NCI-H2029 treated with DMSO at 0.1 percent for 48 hours (cell line): ENCODE measurements at regions not wholly inside any gene's neighbourhood (a gene's known extent, or its start where the extent isn't known, plus 50 kb on each side); places are given as distances from the start of the nearest gene placed in this dataset.

Source experiments
- DNase-seq: peaks from one replicate; lab custom pipeline; 2025; lab: John Stamatoyannopoulos, UW

DNA sequence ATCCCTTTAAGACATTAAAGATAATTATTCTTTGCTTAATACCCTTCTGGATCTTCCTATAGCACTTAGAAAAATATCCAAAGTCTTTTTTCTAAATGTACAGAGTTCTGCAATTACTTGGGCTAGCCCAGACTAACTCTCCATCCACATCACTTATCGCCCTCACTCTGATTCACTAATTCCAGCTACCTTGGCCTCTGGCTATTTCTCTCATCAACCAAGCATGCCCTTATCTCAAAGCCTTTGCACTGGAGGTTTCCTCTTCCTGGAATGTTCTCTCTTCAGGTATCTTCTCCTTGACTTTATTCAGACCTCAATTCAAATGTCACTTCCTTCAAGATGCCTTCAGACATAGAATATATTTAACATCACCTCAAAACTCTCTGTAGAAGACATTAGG is 345.1 kb upstream of the SMIM31 start:
- DNase-seq = no peak

DNA sequence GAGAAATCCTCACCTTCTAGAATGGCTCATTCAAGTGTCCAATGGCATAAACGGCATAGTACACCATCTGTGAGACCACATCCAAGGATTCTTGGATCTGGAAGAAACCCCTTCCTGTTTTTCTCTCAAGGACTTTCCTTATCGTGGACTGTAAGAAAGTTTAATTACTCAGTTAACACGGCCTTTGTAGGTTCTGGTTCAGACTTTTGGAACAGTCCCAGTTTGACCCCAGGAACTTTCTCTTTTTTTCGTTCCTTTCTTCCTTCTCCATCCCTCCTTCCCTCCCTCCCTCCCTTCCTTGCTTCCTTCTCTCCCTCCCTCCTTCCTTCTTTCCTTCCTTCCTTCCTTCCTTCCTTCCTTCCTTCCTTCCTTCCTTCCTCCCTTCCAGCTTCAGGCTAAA is 343.5 kb upstream of the SMIM31 start:
- DNase-seq = no peak

DNA sequence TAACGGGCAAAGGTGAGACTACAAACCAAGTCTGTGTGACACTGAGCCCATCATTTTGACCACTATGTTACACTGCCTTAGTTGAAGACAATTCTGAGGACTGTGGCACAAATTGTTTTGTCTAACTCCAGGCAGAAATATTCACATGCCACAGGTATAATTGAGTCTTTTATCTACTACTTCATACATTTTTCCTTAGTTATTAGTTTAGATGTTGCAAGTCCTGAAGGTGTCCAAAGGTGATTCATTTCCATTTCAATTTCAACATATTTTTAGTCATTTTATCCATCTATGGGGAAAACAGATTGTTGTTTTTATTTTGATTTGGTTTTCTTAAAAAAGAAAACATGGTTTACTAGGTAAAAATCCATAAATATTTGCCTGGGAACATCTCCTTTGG is 341.7 kb upstream of the SMIM31 start:
- DNase-seq = no peak

DNA sequence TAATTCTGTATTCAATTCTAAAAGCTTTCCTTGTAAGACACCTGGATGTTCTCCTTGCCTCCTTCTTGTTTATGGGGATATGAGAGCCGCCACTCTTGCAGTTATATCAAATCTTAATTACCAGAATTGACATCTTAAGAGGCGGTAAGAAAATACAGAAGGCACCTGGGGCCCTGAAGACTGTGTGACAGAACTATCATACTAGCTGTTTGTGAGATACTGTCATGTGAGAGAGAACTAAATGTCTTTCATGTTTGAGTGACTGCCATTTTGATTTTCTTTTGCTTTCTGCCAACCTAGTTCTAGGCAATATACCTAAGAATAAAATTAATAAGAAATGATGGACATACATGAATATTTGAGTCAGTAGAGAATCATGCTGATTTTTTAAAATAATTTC is 340.2 kb upstream of the SMIM31 start:
- no peak for DNase-seq

DNA sequence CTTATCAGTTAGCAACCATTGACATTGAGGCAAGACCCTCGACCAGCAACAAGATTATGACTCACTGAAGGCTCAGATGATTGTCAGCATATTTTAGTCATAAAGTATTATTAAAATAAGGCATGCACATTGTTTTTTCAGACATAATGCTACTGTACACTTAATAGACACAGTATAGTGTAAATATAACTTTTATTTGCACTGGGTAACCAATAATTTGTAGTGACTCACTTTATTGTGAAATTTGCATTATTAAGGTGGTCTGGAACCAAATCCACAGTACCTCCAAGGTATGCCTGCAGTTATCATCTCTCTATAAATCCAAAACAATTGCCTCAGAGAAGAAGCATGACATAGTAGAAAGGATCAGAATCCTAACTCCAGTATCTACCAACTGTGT is 330.1 kb upstream of the SMIM31 start:
- DNase-seq = no peak

DNA sequence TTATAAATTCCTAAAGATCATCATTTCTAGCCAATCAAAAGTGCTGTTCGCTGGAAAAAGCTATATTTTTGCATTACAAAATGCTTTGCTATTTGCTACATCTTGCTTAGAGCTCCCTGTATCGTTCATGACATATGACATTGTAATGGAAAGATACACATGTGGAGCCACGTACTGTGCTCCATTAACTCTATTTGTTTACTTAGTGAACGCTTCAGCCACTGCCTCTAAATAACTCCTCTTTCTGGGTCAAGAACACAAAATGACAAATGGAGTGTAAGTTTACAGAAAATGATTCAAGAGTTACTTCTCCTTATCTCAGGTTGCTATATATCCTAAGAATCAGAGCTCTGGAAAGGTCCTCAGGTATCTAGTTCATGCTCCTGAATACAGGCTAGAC is 329.1 kb upstream of the SMIM31 start:
- no peak for DNase-seq

DNA sequence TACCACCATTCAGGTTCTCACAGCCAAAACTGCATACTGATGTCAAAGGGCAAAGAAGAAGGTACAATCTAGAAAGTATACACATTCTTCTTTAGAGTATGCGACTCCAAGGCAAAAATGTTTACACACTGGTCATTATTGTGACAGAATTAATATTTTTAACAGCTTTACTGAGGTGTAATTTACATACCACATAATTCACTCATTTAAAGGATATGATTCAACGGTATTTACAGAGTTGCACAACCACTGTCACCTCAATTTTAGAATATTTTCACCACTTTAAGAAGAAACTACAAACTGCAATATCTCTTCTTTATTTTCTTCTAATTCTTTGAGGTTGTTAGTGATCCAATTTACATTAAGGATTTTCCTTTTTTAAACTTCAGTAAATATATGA is 325.4 kb upstream of the SMIM31 start:
- no peak for DNase-seq

DNA sequence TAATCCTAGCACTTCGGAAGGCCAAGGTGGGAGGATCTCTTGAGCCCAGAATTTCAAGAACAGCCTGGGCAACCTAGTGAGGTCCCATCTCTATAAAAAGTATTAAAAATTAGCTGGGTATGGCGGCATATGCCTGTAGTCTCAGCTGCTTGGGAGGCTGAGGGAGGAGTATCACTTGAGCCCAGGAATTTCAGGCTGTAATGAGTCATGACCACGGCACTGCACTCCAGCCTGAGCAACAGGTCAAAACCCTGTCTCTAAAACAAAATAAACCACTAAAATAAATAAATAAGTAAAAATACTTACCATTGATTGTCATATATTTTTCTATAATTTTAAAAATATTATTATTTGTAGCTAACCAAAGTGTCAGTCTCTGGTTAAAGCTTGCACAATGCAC is 315.6 kb upstream of the SMIM31 start:
- DNase-seq = no peak

DNA sequence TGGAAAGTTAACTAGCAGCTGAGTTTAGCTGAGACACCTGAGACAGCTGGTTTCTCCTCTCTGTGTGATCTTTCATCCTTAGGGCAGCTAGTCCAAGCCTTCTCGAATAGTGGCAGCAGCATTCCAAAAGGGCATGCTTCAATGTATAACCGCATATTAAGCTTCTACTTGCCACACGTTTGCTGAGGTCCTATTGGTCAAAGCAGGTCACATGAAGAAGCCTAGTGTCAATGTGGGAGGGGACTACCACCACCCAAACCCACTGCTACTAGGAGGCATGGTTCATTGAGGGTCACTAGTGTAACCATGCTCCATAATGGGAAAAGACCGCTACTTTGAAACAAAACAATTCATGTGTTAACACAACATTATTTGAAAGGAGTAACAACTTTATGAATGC is 314.9 kb upstream of the SMIM31 start:
- no peak for DNase-seq

DNA sequence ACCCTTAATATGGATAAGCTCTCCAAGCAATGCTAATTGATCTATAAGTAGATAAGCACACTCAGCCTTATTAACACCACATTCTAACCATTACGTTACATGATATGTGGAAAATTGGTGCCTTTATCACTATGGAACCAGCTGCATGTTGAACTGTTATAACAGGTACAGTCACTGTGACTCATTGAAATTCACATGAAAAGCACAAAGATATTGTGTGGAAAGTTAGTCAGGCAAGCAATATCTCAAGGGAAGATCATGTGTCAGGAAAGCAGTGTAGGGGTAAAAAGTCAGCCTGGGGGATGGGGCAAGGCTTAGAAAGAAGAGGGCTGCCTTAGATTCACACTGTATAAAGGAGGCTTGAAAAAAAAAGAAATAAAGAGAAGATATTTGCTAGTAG is 313.7 kb upstream of the SMIM31 start:
- no peak for DNase-seq

DNA sequence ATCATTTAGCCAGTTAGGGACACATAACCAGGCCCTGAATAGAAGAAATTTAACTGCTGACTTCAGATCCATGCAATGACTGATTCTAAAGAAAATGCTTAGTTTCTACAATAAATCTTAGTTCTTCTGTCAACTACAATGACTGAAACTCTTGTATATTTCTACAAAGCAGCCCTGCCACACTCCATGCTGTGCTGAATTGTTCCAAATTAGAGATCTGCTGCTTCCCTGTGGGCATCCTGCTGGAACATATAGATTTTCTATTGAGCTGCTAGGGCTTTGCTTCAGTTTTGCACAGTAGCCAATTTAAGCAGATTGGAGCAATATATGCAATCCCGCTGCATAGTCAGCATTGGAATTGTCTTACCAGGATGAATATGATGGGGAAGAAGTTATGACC is 312.8 kb upstream of the SMIM31 start:
- DNase-seq = no peak

DNA sequence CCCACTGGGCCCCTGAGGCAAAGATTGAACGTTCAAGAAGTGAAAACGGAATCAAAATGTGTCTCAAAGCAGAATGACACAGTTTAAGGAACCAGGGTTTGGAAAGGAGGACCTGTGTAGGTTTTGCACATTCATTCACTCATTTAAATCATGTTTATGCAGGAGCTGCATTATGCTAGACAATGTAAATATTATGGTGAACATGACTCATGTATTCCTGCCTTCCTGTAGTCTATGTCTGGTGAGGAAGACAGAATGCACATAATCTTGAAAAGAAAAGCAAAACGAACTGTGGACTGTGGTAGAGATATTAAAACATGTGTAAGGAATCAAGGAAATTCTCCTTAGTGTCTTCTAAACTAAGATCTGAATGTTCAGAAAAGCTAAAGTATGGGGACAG is 311.8 kb upstream of the SMIM31 start:
- DNase-seq = no peak

DNA sequence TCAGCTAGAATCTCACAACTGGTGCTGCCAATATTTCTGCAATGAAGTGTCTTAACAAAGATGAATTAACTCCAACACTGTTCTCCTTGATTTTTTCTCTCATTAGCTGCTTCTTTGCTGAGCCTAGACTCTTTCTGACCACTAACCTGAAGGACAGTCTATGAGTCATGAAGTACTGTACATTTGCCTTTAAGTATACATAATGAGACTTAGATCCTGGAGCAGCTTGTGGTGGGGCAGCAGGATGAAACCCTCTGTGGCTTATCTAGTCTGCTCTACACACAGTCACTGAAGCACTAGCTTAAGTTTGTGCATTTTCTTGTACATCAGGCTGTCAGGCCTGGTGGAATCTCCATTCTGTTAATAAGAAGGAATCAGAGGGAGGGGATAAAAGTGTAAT is 307.4 kb upstream of the SMIM31 start:
- no peak for DNase-seq

DNA sequence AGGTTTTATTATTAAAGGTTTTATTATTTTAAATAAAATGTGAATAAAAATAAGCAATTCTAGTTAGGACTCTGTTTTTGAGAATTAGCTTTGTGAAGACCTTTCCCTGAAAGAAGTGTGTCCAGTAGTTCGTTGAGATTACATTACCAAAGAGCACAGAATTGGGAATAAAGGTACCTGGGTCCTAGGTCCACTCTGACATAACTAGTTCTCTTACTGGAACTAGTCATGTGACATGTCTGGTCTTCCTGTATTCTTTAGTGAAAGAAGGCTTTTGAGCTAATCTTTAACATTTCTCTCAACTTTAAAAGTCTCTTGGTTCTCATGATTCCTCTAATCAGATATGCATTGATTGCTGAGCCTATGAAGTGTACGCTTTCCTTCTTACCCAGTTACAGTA is 292.0 kb upstream of the SMIM31 start:
- DNase-seq = no peak

DNA sequence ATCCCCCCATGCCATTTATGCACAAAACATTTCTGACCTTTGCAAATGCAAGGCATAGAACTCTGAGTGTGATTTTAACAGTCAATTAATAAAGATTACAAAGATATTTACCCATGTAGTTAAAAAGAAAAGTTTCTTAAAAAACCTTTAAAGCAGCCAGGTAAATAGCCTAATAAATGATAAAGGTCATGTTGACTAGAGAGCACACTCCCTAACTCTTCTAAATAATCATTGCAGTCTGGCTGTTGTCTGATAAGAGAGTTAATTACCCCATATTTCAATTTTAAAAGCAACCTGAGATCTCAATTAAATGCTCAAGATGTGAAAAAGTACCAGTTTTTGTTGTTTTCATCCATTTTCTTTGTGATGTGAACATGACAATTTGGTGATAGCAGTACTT is 291.5 kb upstream of the SMIM31 start:
- no peak for DNase-seq

DNA sequence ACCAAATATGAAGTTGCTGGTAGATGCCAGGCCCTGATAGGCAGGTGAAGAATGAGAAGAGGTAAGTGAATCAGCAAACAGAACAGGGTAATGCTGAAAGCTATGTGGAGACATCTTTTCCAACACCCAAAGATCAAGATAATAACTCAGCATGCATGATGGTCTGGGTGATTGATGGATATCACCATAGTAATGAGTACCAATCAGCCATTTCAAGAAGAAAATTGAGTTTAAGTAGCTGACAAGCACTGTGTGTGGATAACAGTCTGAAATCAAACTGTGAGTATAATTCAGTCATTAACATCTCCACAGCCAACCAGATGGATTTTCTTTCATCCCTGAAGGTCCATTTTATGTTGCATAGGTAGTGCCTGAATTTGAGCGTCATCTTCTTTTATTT is 289.6 kb upstream of the SMIM31 start:
- no peak for DNase-seq

DNA sequence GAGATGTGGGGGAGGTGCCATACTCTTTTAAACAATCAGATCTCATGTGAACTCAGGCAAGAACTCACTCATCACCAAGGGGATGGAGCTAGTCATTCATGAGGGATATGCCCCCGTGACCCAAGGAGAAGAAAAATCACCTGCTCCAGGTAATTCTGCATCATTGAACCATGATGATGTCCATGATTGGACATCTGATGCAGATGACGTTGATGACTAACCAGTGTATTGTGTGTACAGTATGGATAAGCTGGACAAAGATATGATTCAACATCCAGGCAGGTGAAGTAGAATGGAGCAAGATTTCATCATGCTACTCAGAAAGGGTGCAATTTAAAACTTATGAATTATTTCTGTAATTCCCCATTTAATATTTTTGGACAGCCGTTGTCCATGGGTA is 286.4 kb upstream of the SMIM31 start:
- no peak for DNase-seq

DNA sequence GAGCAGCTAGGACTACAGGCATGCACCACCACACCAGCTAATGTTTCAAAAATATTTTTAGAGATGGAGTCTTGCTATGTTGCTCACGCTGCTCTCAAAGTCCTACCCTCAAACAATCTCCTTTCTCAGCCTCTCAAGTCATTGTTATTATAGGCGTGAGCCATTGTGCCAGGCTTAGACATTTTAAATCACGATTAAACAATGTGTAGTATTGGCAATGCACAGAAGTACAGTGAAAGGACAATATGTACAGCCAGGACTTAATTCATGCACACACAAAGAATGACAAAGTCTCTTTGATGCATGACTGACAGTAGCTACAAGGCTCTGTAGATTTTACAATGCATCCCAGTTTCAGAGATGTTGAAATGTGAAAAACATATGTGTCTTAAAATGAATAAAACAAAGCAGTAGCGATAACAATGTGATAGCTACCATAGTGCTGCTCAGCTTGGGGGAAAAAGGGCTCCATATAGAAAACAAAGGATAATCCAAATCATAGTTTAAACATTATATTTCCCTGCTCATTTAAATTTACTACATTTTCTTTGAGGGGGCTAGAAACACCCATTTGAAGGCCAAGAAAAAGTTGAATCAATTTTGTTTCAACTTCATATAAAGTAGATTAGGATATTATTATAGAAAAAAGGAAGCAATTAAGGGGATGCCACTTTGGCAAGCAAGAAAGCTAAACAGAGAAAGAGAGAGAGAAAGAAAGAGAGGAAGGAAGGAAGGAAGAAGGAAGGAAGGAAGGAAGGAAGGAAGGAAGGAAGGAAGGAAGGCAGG is 272.4 kb upstream of the SMIM31 start:
- no peak for DNase-seq

DNA sequence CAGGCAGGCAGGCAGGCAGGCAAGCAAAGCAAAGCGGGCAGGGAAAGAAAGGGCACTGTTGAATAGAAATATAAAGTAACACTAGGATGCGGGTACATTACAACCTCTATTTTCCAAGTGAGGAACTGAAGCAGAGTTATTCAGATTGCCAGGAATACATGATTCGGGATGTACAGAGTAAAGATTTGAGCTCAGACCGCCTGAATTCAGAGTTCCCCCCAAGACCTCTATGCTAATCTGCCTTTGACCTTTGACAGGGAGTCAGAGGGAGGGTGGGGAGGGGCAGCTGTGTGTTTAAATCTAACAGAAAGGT is 271.9 kb upstream of the SMIM31 start:
- no peak for DNase-seq

DNA sequence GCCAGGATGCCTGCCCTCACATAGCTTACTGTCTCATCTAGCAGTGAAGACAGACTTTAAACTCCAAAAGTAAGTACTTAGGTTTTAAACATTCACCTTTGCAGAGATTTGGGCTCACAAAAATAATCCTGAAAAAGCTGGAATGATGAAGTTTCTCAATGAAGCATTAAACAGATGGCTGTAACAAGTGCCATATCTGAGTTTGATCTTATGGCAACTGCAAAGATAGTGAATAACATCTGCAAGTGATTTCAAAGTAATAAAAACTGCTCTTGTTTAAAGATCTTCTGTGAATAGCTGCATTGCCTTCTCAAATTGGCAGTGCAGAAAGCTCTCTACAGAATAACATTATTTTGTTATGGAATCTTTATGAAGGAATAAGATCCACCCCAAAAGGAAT is 271.2 kb upstream of the SMIM31 start:
- no peak for DNase-seq

DNA sequence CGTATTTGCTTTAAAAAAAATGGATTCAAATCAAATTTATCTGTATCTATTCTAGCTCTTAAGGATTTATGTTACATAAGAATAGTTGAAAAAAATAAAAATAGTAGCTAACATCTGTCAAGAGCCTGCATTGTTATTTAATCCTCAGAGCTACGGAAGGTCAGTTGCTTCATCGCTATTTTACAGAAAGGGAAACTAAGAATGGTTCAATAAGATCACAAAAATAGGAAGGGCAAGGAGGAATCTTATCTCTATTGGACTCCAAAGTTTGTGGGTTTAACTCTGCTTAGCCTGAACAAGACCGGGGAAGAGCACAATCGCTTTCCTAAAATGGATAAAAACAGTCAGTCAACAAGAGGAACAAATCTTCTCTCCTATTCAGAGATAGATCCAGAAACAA is 270.2 kb upstream of the SMIM31 start:
- DNase-seq = no peak

DNA sequence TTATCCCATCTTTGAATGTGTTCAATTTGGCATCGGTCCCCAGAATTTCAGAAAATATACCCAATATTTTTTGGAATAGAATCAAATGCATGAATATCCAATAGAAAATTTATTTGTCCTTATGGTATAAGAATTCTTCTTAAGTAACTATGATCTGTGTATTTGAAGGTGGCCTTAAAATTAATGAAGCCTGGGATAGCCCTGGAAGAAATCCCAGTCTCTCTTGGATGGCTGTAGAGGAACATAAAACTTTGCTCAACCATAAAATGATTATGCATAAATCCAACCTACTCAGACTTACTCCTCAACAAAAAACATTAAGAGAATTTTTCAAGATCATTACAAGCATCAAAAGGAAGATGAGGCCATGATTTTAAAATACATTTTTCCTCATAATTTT is 269.4 kb upstream of the SMIM31 start:
- no peak for DNase-seq

DNA sequence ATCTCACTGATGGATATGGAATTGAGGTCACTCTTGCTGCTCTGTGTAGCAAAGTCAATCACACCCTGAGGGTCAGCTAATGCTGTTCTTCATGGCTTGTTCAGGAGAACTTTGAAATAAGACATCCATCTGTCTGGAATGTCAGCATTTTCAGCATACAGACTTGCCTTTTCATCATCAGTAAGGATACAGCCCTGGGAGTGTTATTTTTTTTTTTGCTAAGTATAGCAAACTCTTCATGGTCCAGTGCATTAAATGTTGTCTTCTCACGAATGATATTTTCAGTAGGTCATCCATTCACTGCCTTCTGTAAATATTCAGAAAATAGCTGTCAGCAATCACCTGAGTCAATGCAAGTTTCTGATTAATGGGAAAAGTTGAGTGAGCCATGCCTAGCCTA is 268.8 kb upstream of the SMIM31 start:
- DNase-seq = no peak

DNA sequence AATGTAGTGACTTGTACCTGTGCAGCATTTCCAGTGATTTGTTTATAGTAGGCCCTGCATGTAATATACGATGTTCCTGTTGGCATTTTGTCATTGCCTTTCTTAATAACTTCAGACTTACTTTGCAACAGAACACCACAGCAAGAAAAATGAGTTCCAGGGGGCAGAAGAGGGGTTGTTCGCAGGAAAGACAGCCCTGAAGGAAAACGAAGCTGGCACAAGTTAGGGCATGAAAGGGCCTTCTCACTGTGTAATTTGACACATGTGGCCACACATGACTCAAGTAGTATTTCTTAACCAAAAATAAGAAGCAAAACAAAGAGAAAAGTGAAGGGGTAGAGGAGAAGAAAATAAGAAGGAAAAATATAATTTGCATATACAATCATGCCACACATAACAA is 265.8 kb upstream of the SMIM31 start:
- no peak for DNase-seq

DNA sequence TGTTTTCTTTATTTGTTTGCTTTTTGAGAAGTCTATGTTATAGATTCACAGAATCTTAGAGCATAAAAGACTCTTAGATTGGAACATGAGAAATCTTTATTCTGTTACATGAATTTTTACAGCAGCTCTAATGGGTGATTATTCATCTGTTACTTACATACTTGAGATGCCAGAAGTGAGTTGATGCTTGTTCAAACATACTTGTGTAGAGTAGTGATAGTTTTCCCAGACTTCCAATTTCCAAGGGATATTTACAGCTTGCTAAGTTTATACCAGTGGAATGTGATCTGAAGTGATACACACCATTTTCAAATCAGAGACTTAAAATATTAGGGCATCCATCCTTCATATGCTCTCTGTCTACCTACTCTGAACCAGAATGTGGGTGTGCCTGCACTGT is 252.9 kb upstream of the SMIM31 start:
- no peak for DNase-seq
